NCI-H2107 treated with DMSO at 0.1 percent for 48 hours (cell line): ENCODE measurements at regions not wholly inside any gene's neighbourhood (a gene's known extent, or its start where the extent isn't known, plus 50 kb on each side); places are given as distances from the start of the nearest gene placed in this dataset.

Source experiments
- DNase-seq: peaks from one replicate; lab custom pipeline; 2025; ENCODE audit not compliant: unreplicated experiment; lab: John Stamatoyannopoulos, UW

DNA sequence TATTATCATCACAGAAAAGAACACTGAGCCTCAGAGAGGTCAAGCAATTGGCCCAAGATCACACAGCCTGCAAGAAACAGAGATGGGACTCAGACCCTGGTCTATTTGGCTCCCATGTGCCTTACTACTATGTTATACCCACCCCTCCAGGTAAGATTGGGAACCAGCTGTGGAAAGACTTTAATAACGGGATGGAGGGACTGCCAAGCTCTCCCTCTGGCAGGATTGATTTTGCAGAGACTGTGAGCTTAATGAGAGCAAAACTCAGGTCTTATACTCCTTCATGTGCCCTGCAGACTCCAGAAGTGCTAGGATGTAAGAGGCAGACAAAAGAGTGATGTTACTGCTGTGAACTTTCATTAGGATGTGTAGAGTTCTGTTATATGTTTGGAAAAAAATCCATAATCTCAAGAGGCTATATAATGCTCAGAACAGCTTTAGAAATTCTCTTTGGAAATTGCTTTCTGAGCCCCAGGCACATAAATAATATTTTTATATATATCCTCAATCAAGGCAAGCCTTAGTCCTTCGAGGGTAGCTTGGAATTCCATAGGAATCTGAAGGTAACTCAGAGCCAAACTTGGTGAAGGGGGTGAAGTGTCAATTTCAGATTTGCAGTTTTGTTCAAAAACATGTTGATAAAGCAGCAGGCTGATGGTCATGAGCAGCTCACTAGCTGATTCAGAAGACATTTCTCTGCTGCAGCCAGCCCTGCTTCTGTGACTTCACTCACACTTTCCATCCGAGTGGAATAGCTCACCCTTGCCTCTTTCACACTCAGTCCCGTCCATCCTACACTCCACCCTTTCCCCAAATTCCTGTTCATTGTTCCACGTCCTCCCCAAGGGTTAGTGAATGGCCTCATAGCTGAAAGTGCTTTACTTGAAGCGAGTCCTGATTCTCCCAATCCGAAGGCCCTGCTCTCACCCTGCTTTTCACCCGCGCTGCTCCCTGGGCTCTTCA, 188.8 kb downstream of the SNX19 start:
- DNase-seq, result no peak

DNA sequence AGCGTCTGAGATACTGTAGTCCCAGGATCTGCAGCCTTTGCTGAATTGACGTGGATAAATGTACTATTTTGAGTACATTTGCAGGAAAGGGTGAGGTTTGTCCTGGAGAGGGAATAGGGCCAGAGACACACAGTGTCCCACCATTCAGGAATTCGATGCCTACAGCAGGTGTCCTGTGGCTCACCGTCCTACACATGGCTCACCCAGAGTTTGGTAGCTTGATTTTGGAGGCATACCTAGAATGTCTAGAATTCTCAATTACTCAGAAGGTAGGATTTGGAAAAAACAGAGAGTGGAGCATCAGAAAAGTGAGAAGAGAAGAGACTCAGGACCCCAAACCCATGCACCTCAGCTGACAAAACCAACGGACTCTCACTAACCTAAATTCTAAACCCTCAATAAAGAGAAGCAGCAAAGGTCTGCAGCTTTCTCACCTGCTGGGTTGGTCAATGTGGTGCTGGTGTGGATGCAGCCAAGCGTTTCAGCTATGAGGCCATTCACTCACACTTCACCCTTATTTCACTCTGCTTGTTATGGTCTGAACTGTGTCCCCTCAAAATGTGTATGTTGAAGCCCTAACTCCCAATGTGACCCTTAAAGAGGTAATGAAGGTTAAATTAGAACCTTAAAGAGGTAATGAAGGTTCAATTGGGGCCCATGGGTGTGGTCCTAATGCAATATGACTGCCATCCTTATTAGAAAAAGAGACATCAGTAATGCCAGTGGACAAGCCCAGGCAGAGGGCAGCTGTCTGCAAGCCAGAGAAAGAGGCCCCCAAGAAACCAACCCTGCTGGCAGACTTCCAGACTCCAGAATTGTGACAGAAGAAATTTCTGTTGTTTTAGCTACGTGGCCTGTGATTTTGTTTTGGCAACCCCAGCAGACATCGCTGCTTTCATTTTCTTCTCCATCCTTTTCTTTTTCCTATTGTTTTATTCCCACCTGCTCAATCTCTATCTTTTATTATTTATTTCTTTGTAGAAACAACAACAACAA, 187.8 kb downstream of the SNX19 start:
- DNase-seq, result no peak

DNA sequence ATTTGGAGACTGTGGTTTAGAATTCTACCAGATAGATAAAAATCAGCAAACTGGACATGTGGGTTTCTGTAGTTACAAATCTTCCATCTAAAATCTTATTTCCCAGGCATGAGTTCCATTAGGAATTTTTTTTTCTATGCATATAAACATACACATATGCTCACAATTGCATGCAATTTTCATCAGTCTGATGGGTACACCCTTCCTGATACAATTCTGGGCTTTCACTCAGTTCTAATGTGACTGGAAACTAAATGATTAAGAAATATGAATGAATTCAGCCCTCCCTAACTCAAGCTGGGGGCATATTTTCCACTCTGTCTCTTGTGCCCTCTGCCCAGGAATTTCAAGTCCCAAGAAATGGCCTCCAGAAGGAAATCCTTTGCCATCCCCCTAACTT, 187.1 kb downstream of the SNX19 start:
- DNase-seq, result no peak

DNA sequence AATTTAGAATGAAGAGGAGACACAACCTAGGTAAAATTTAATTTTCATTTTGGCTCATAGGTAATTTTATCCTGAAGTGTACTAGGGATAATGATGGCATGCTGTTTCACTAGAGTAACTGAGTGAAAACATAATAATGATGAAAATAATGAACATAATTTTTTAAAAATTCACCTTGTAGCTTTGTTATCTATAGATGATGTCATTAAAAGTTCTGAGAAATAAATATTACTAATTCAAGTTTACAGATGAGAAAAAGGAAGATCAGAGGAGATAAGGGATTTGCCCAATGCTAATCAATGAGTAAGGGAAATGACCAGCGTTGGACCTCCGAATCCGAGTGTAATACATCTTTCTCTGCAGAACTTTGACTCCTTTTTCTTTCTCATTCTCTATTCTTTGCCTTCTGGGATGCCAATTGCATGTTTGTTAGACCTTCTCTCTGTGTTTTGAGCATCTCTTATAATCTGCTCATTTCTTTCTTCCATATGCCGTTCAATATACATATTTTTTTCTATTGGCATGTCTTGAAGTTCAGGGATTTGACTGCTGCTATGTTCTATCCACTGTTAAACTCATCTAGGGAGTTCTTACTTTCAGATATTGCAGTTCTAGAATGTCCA, 186.5 kb downstream of the SNX19 start:
- no peak for DNase-seq

DNA sequence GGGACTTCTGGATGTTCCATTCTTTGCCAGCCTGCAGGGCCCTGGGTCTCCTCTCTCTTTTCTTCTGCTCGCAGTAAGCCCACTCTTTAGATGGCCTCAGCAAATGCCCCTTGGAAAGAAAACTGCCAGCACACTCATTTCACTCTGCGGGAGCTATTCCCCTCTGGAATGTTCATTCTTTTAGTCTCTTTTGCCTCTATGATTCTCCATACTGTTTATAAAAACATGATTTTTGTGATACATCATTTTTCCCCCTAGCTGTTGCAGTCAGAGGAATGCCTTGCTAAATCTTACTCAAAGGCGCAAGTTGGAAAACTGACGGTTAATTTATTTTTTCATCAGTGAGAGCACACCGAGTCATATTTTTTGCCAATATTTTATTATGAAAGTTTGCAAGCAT, 184.9 kb downstream of the SNX19 start:
- DNase-seq, result no peak

DNA sequence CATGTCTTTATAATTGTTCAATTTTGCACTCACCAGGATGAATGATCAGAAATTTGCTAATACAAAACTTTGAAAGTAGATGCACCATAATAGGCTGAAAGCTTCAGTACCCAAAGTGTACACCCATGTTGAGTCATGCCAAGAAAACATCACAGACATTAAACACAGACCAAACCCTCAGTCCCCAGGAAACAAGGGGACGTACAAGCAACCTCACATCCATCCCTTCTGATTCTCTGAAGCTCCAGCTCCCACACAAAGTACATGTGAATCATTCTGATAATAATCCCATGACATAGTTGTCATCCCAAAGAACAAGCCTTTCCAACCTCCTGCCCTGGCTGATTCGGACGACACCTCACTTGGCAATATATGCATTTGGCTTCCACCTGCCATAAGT, 183.8 kb downstream of the SNX19 start:
- DNase-seq, result no peak

DNA sequence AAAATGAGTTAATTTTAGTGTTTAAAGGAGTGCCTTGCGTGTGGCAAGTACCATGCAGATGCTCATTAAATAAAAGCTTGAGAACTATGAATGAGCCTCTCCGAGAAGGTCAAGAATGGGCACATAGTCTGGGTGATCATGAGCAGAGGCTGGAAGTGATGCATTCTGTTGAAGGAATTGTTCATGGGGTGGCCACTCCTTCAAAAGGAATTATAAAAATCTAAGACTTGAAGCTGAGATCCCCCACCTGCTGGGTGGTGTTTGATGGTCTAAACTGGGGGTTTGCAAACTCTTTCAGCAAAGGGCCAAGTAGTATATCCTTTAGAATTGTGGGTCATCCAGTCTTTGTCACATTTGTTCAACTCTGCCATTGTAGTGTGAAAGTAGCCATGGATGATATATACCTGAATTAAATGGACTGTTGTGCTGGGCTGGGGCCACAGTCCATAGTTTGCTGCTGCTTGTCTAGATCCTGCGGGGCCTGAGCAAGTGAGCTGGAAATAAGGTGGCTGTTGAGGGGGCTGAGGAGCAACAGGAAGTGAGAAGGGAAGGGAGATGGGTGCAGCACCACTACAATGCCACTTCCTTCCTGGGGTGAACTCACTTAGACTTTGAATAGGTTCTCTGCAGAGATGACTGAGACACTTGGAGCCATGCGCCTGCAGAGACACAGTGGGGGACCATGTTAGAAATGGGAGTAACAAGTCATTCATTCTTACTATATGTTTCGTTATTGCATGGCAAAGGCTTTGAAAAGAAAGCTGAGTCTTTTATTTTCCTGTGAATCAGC, 179.0 kb downstream of the SNX19 start:
- DNase-seq, result no peak

DNA sequence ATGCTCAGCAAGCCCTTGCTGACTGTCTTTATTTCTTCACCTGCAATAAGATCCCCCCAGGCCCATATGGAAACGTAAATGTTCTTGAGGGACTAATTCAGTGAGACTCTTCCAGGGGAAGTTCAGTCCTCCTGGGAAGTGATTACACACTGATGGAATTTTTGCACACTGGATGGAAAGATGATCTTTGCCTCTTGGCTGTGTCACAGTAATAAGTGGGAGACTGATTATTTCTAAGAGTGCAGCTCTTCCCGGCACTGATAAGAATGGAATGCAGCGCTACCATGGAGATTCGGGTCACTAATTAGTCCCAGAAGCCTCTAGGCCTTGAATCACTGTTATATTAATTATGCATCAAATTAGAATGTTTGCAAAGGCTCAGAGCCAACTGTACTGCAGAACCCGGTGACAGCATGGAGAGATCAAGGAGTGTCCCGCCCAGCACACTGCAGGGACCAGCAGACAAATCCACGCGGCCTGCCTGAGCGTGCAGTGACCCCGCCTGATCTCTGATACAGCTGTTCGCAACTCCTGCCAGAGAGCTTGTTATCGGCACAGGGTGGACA, 178.3 kb downstream of the SNX19 start:
- no peak for DNase-seq

DNA sequence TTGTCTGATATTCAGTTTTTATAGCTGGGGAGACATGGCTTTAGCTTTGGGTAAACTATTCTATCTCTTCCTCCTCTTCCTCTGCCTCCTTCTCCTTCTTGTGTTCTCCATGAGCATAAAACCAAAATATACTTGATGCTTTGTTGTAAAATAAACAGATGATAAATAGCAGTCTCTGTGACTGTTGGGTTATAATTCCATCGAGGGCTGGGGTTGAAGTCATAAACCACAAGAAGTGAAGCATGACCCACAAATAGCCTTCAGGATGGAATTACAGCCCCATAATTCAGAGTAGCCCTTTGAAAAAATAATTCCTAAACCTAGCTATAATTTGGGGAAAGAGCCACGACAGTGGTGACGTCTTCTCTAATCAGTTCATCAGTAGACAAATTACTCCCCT, 177.7 kb downstream of the SNX19 start:
- DNase-seq, result no peak

DNA sequence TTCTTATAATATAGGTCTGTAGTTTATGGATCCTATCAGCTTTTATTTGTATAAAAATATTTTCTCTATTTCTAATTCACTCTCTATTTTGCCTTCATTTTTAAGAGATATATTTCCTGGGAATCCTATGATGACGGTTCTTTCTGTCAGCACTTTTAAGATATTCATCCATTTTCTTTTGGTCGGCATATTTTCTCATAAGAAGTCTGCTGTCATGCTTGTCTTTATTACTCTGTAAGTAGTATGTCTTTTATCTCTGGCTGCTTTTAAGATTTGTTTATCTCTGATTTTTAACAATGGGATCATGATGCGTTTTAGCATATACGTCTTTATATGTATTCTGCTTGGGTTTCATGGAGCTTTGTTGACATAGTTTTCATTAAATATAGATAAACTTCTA, 175.5 kb downstream of the SNX19 start:
- no peak for DNase-seq

DNA sequence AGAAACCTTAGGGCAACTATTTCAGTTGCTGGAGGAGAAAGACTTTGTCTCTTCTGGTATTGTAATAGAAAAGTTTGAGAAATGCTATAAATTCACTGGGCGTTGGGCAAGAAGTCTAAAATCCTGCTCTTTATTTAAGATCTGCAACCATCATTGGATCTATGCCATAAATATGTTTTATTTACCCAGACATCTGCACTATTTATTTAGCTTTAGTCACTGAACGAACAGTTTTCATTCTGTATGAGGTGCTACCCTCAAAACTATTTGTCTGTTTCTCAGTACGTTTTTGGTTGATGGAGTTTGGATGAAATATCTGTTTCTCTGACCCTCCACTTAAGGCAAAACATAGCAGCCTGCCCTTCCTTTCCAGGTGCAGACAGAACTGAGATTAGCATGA, 171.5 kb downstream of the SNX19 start:
- no peak for DNase-seq

DNA sequence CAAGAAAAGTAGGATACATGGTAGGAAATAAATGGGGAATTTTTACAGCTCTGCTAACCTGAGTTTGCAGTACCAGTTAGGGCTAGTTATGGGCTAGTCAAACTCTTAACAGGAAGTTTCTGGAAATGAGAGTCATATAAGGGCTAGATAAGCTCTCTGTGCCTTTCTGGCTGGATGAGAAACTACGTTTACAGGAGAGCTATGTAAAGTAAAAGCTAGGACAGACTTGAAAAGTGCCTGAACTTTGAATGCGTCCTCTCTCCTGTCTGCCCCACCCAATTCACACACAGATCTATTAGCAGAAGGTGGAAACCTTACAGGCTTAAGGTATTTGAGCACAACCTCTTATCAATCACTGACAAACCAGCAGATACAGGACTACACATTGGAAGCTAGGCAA, 167.1 kb downstream of the SNX19 start:
- no peak for DNase-seq

DNA sequence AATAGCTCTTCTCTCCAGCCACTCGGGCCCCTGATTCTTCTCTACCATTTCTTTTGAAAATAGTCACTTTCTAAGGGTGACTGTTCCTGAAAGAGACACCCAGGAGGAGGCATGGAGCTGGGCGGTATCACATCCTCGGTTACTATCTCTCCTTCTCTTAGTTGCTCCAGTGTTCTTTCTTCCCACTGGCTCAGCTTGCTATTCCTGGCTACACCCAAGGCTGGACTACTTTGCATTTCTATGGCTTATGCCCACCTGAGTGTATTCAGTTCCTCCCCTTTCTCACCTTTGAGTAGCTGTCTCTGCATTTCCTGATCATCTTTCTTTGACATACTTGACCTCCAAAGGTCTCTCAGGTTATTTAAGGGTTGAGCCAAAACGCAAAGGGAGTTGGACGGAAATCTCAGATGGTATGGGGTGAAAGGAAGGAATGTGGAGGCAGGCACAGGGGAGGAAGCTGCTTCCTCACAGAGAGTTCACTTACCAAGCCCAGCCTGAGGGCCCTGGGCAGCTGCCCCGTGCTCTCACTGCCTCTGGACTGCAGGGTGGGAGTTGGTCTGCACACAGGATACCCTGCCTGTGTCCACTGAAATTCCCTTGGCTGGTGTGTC, 155.7 kb downstream of the SNX19 start:
- no peak for DNase-seq

DNA sequence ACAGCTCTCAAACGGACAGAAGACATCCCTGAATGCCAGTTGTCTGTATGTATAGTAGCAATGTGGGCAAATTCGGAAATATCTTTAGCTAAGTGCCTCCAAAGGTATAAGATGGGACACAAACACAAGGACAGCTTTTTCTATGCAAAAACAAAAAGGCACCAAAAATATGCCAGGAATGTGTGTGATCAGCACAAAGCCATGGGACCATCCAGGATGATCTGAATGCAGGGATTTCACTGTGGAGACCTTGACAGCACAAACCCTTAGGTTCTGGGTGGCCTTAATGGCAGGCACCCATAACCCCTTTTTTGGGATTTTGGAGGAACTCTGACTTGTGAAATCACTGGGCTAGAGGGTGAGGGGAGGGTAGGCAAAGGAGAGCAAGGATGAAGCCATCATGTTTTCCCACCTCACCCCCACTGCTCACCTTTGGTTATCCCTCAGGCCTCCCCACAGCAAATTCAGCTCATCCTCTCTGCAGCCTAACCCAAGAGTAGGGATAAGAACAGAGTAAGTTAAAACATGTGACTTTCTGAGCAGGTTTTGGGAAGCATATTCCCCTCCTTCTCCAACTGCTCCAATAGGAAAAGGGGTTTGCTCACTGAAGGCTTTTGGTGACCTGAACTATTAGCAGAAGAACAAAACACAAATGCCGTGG, 154.6 kb downstream of the SNX19 start:
- DNase-seq, result no peak

DNA sequence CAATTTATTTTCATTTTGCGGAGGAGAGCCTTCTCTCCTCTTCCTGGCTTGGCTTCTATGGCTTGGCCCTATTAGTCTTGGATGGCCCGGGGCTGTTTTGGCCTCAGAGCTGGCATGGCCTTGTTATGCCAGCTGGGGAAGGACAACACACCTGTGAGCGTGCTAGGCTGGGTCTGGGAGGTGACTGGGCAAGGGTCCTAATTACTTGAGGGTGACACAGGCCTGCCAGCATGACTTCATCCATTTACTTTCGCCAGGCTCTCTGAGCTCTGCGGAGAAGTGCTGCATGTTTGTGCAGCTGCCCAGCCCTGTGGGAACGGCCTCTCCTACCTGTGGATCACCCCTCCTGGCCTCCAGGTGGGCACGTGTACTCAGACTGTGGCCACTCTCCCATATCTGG, 153.6 kb downstream of the SNX19 start:
- no peak for DNase-seq

DNA sequence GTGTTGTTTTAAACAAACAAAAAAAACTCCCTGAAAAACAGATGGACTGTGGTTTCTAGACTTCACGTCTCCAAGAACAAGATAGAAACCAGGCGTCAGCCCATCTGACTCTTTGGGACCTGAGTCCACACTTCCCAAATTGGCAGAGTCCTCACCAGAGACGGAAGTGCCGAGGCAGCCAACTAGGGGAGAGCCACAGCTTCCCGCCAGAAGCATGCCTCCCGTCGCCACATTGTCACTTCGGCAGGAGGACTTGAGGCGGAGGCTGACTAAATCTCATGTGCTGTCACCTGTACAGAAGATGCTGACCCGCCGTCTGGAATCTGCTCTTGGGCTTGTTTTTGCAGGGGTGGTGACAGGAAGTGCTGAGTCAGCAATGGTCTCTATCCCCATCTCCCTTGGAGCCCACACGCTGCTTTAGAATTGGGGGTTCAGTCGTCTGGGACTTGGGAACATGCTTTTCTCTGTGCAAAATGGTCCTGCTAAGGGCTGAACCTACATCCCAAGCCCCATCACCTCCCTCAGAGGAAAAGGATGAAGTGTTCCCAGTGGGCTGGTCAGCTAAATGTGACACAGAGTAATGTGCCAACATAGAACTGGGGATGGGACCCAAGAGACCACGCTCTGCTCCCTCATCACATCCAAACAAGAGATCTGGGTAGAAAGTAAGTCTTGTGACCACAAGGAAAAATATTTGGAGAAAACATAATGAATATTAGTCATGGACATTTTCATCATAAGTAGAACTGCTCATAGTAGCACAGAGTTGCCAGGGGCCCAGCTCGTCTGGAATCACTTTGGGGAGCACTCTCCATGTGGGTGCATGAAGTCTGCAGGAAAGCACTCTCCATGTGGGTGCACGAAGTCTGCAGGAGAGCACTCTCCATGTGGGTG, 152.9 kb downstream of the SNX19 start:
- DNase-seq, result no peak

DNA sequence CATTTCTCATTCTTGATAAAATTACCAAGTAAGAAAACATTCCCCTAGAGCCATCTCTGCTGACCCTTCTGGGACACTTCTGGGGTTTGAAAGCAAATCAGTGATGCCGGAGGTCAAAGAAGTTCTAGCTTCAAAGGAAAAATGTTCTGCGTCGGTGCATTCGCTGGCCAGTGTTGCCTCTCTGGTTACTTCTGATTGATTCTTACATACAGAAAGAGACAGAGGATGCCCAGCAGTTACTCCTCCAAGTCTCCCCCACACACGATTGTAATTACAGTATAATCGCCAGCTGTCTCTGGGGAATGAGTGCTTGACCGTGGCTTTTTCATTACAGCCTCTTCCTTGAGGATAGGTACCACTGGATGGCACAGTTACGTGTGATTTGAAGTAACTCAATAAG, 150.9 kb downstream of the SNX19 start:
- DNase-seq, result no peak

DNA sequence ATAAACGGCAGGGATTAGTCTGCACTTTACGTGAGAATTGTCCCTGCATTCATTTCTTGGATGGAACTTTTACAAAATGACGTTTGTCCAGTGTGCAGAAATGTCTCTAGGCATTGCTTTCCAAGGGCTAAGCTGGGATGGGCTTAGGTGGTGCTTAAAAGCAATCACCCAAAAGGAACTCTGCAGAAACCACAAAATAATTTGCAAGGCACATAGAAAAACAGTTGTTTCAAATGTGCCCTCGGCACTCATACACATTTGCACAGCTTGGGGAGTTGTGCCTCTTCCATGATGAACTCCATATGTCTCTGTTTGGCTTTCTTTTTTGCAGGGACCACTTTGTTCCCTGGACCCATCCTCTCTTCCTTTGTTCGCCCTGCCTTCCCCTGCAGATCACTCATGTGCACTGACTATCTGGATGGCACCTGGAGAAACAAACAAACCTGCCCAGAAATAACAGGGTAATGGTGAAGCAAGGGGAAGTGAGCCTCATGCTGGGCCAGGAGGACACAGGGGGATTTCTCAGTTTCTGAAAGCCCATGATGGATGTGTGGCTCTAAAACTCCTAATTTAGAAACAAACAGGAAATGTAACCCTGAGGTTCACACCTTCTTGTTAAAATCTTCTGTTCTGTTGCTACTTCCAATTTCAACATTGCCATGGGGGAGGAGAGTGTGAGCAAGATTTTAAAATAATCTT, 150.2 kb downstream of the SNX19 start:
- DNase-seq, result no peak
